Keratinocyte (primary cell): ENCODE measurements at regions not wholly inside any gene's neighbourhood (a gene's known extent, or its start where the extent isn't known, plus 50 kb on each side); places are given as distances from the start of the nearest gene placed in this dataset.

Source experiments
- DNase-seq: peaks from one replicate; pipeline ENCODE4 v3.0.0-alpha.2; 2011; ENCODE audit warnings: low read depth, missing footprints, low spot score
- FAIRE-seq: peaks from 2 replicates; lab custom pipeline; 2011; peaks lifted over from hg19 to GRCh38; lab: Jason Lieb, UNC
- H2AFZ ChIP-seq: 2 replicates; pipeline ENCODE4 v1.6.0; 2012; ENCODE audit warnings: low read length, control low read depth, inconsistent platforms; ENCODE audit not compliant: control insufficient read depth
- H3K27ac ChIP-seq: 2 replicates; pipeline ENCODE4 v1.5.1; 2011; ENCODE audit warnings: low read length; ENCODE audit not compliant: control insufficient read depth, insufficient read depth
- H3K27me3 ChIP-seq: 3 replicates; pipeline ENCODE4 v1.6.0; 2011; ENCODE audit warnings: low read length; ENCODE audit not compliant: control insufficient read depth, insufficient read depth; ENCODE audit errors: extremely low read depth
- H3K36me3 ChIP-seq, 2 experiments: 2 replicates in 1 of 2; 3 replicates in 1 of 2; pipeline ENCODE4 v1.5.1; 2011; ENCODE audit warnings: low read length in 2 of 2, mild to moderate bottlenecking in 1 of 2; ENCODE audit not compliant: control insufficient read depth in 2 of 2, insufficient read depth in 2 of 2; ENCODE audit errors: extremely low read depth in 1 of 2
- H3K4me1 ChIP-seq: 3 replicates; pipeline ENCODE4 v1.5.1; 2011; ENCODE audit warnings: low read length; ENCODE audit not compliant: control insufficient read depth, insufficient read depth; ENCODE audit errors: extremely low read depth
- H3K4me2 ChIP-seq: 3 replicates; pipeline ENCODE4 v1.6.0; 2011; ENCODE audit warnings: low read depth, low read length; ENCODE audit not compliant: control insufficient read depth, insufficient read depth; ENCODE audit errors: extremely low read depth
- H3K4me3 ChIP-seq, 3 experiments: fragments of 200-600 bp in 1 of 3; sonication (generic) in 1 of 3; 2 replicates in 2 of 3; 3 replicates in 1 of 3; pipeline ENCODE4 v1.5.1; 2011 to 2016; ENCODE audit warnings: low read length in 3 of 3, mild to moderate bottlenecking in 3 of 3, control low read depth in 2 of 3, inconsistent platforms in 1 of 3, low read depth in 1 of 3, mixed read lengths in 1 of 3, mixed run types in 1 of 3, moderate library complexity in 1 of 3; ENCODE audit not compliant: control insufficient read depth in 2 of 3, insufficient read depth in 2 of 3; ENCODE audit errors: extremely low read depth in 1 of 3
- H3K79me2 ChIP-seq: 2 replicates; pipeline ENCODE4 v1.6.0; 2012; ENCODE audit warnings: low read length; ENCODE audit not compliant: control insufficient read depth, insufficient read depth
- H3K9ac ChIP-seq: 3 replicates; pipeline ENCODE4 v1.6.0; 2011; ENCODE audit warnings: low read length; ENCODE audit not compliant: control insufficient read depth, insufficient read depth; ENCODE audit errors: extremely low read depth
- H3K9me1 ChIP-seq: 3 replicates; pipeline ENCODE4 v1.6.0; 2011; ENCODE audit warnings: low read length; ENCODE audit not compliant: control insufficient read depth, insufficient read depth; ENCODE audit errors: extremely low read depth
- H3K9me3 ChIP-seq: 2 replicates; pipeline ENCODE4 v1.5.1; 2012; ENCODE audit warnings: low read depth, low read length; ENCODE audit not compliant: control insufficient read depth
- H4K20me1 ChIP-seq: 3 replicates; pipeline ENCODE4 v1.6.0; 2011; ENCODE audit warnings: low read length; ENCODE audit not compliant: control insufficient read depth, insufficient read depth; ENCODE audit errors: extremely low read depth
- CTCF ChIP-seq, 3 experiments: IDR thresholded peaks in 1 of 3; conservative IDR thresholded peaks in 1 of 3; optimal IDR thresholded peaks in 1 of 3; 2 replicates in 2 of 3; 3 replicates in 1 of 3; pipeline versions ENCODE3 to v1.5.1; 2011; ENCODE audit warnings: low read length in 3 of 3, mild to moderate bottlenecking in 3 of 3, moderate library complexity in 2 of 3, control low read depth in 1 of 3, inconsistent platforms in 1 of 3; ENCODE audit not compliant: insufficient read depth in 2 of 3; ENCODE audit errors: extremely low read depth in 1 of 3
- EZH2 ChIP-seq: IDR thresholded peaks from one replicate; pipeline ENCODE4 v1.6.1; 2012; ENCODE audit warnings: inconsistent platforms, mild to moderate bottlenecking, low read length, moderate library complexity
- dilution Hi-C: fragments of 300-500 bp; cut with MboI; formaldehyde crosslinking; loops from one replicate; pipeline ENCODE4 v1.7.0; 2020; ENCODE audit warnings: low sequenced_read_pairs; ENCODE audit not compliant: extremely low pct_ligation_motif_present

GRCh38 chr2:23213196-23213595, 171.8 kb upstream of the KLHL29 start:
- Histone ChIP-seq H3K27me3 (peaks cover 2% of the 10 kb centered on the region), H2AFZ (no peak overlapping the region), H3K36me3 (no peaks in the 10 kb centered on the region), H3K4me1 (no peaks in the 10 kb centered on the region), H3K9me3 (no peaks in the 10 kb centered on the region), H3K4me2 (no peak overlapping the region), H3K4me3 (no peak overlapping the region), H3K79me2 (no peaks in the 10 kb centered on the region), H3K9ac (no peak overlapping the region), H3K27ac (no peak overlapping the region), H3K9me1 (no peaks in the 10 kb centered on the region), H4K20me1 (no peaks in the 10 kb centered on the region)
- dilution Hi-C loops, result no loop called here
- DNase-seq, result no peak
- no peak for FAIRE-seq
- TF ChIP-seq EZH2, result no peak

- FAIRE-seq (no peak), DNase-seq (no peak)
- Histone ChIP-seq H3K4me3 (no peak overlapping the region), H4K20me1 (no peaks in the 10 kb centered on the region), H3K27ac (no peak overlapping the region), H3K79me2 (no peaks in the 10 kb centered on the region), H3K4me2 (no peak overlapping the region), H3K4me1 (no peaks in the 10 kb centered on the region), H3K9me3 (no peaks in the 10 kb centered on the region), H3K27me3 (no peaks in the 10 kb centered on the region), H3K9ac (no peak overlapping the region), H3K36me3 (no peaks in the 10 kb centered on the region), H3K9me1 (no peaks in the 10 kb centered on the region), H2AFZ (no peak overlapping the region)
- TF ChIP-seq EZH2, result no peak
- no peak for TF ChIP-seq CTCF (optimal IDR thresholded peaks at IDR 0.05 in 1 of 3, IDR thresholded peaks at IDR 0.05 in 1 of 3, conservative IDR thresholded peaks at IDR 0.05 in 1 of 3; ENCODE audit: extremely low read depth in 1 of 3, insufficient read depth in 2 of 3, low read length in 3 of 3)
- dilution Hi-C loops, result no loop called here
Measured at GRCh38 chr2:23215016-23215415, 170.0 kb upstream of the KLHL29 start.

- Histone ChIP-seq H3K4me2 (no peak overlapping the region), H3K4me3 (no peak overlapping the region), H3K27me3 (peaks cover 3% of the 10 kb centered on the region), H3K9me1 (no peaks in the 10 kb centered on the region), H4K20me1 (no peaks in the 10 kb centered on the region), H3K36me3 (no peaks in the 10 kb centered on the region), H3K9ac (no peak overlapping the region), H3K4me1 (peaks cover 9% of the 10 kb centered on the region), H3K9me3 (no peaks in the 10 kb centered on the region), H2AFZ (no peak overlapping the region), H3K27ac (no peak overlapping the region), H3K79me2 (no peaks in the 10 kb centered on the region)
- DNase-seq (no peak), FAIRE-seq (no peak)
- no peak for TF ChIP-seq CTCF (optimal IDR thresholded peaks at IDR 0.05 in 1 of 3, IDR thresholded peaks at IDR 0.05 in 1 of 3, conservative IDR thresholded peaks at IDR 0.05 in 1 of 3; ENCODE audit: extremely low read depth in 1 of 3, insufficient read depth in 2 of 3, low read length in 3 of 3)
- TF ChIP-seq EZH2, result no peak
- dilution Hi-C loops, result no loop called here
Measured at GRCh38 chr2:23219666-23220065, 165.3 kb upstream of the KLHL29 start.
